Gastroesophageal sphincter (tissue), 3 donors: ENCODE measurements at regions not wholly inside any gene's neighbourhood (a gene's known extent, or its start where the extent isn't known, plus 50 kb on each side); places are given as distances from the start of the nearest gene placed in this dataset.

Experiments used
- CTCF ChIP-seq, 4 experiments: fragments of 200-600 bp in 2 of 4; fragments of 450-650 bp in 2 of 4; sonication (generic) in 1 of 4; IDR thresholded peaks; one replicate each; pipeline ENCODE4 v1.5.1; 2017 to 2019; ENCODE audit warnings: antibody characterized with exemption in 4 of 4, mild to moderate bottlenecking in 2 of 4, moderate library complexity in 2 of 4
- POLR2A ChIP-seq, 2 donors: fragments of 450-650 bp; IDR thresholded peaks; one replicate each; pipeline ENCODE4 v1.6.1; 2017; ENCODE audit warnings: antibody characterized with exemption in 2 of 2, mild to moderate bottlenecking in 2 of 2, moderate library complexity in 1 of 2

- TF ChIP-seq CTCF (IDR thresholded peaks at IDR 0.05) (no peak), POLR2A (IDR thresholded peaks at IDR 0.05) (no peak)
Measured at GRCh38 chr1:199678771-199679170, 348.7 kb upstream of the NR5A2 start.
